Bronchial epithelial cell (primary cell): ENCODE measurements at regions not wholly inside any gene's neighbourhood (a gene's known extent, or its start where the extent isn't known, plus 50 kb on each side); places are given as distances from the start of the nearest gene placed in this dataset.

ENCODE experiments used
- DNase-seq: peaks from one replicate; pipeline ENCODE4 v3.0.0-alpha.2; 2010; ENCODE audit warnings: low read depth
- FAIRE-seq: peaks from 2 replicates; lab custom pipeline; 2011; peaks lifted over from hg19 to GRCh38; lab: Jason Lieb, UNC
- H3K27me3 ChIP-seq: 2 replicates; pipeline ENCODE4 v1.5.1; 2011; ENCODE audit warnings: low read length; ENCODE audit not compliant: control insufficient read depth, insufficient read depth
- H3K36me3 ChIP-seq: 2 replicates; pipeline ENCODE4 v1.5.1; 2011; ENCODE audit warnings: low read length; ENCODE audit not compliant: control insufficient read depth, insufficient read depth
- H3K4me3 ChIP-seq: 2 replicates; pipeline ENCODE4 v1.5.1; 2011; ENCODE audit warnings: mild to moderate bottlenecking, low read depth, low read length, control low read depth
- CTCF ChIP-seq: IDR thresholded peaks from 2 replicates; pipeline ENCODE4 v1.5.1; 2011; ENCODE audit warnings: mild to moderate bottlenecking, moderate library complexity, low read length, control low read depth, inconsistent platforms; ENCODE audit not compliant: insufficient read depth, severe bottlenecking

- TF ChIP-seq CTCF, result no peak
- no peaks in the 10 kb centered on the region for H3K36me3 ChIP-seq
- no peak for DNase-seq
- FAIRE-seq, result no peak
- no peak overlapping the region for H3K4me3 ChIP-seq
- no peaks in the 10 kb centered on the region for H3K27me3 ChIP-seq
Measured at GRCh38 chr10:8400151-8400550, 345.7 kb downstream of the GATA3 start.

GRCh38 chr10:8400892-8401291, 346.4 kb downstream of the GATA3 start:
- DNase-seq (no peak), FAIRE-seq (no peak)
- H3K36me3 ChIP-seq, result no peaks in the 10 kb centered on the region
- no peak overlapping the region for H3K4me3 ChIP-seq
- no peaks in the 10 kb centered on the region for H3K27me3 ChIP-seq
- TF ChIP-seq CTCF, result no peak

GRCh38 chr10:8401531-8401930, 347.0 kb downstream of the GATA3 start:
- DNase-seq, result no peak
- no peak for TF ChIP-seq CTCF
- H3K4me3 ChIP-seq, result no peak overlapping the region
- no peak for FAIRE-seq
- H3K27me3 ChIP-seq, result no peaks in the 10 kb centered on the region
- H3K36me3 ChIP-seq, result no peaks in the 10 kb centered on the region

GRCh38 chr10:8402576-8402975, 348.1 kb downstream of the GATA3 start:
- FAIRE-seq, result no peak
- no peak for DNase-seq

GRCh38 chr10:8403711-8404371, 349.4 kb downstream of the GATA3 start:
- DNase-seq (no peak), FAIRE-seq (no peak)
- TF ChIP-seq CTCF, result no peak

More at GRCh38 chr10:8402576-8402975, 348.1 kb downstream of the GATA3 start:
- TF ChIP-seq CTCF, result no peak
- Histone ChIP-seq H3K27me3 (no peaks in the 10 kb centered on the region), H3K36me3 (no peaks in the 10 kb centered on the region), H3K4me3 (no peak overlapping the region)

GRCh38 chr10:8404721-8405120, 350.2 kb downstream of the GATA3 start:
- no peak overlapping the region for H3K4me3 ChIP-seq
- H3K27me3 ChIP-seq, result no peaks in the 10 kb centered on the region
- no peaks in the 10 kb centered on the region for H3K36me3 ChIP-seq
- FAIRE-seq (no peak), DNase-seq (no peak)
- no peak for TF ChIP-seq CTCF

More at GRCh38 chr10:8403711-8404371, 349.4 kb downstream of the GATA3 start:
- Histone ChIP-seq H3K4me3 (no peak overlapping the region), H3K27me3 (no peaks in the 10 kb centered on the region), H3K36me3 (no peaks in the 10 kb centered on the region)
